PC-3 (cell line): ENCODE measurements at regions not wholly inside any gene's neighbourhood (a gene's known extent, or its start where the extent isn't known, plus 50 kb on each side); places are given as distances from the start of the nearest gene placed in this dataset.

Experiments used
- CTCF ChIP-seq: fragments of 300-600 bp; sonication (generic); conservative IDR thresholded peaks from 2 replicates; pipeline ENCODE4 v1.5.1; 2017; ENCODE audit warnings: antibody characterized with exemption, low read depth, mild to moderate bottlenecking, low read length
- EZH2 ChIP-seq: fragments of 300-600 bp; sonication (generic); IDR thresholded peaks from one replicate; pipeline ENCODE4 v1.6.1; 2017; ENCODE audit warnings: antibody characterized with exemption, mild to moderate bottlenecking, low read length; ENCODE audit not compliant: unreplicated experiment
- EZH2phosphoT487 ChIP-seq: fragments of 300-600 bp; sonication (generic); IDR thresholded peaks from 2 replicates; pipeline ENCODE4 v1.6.1; 2018; ENCODE audit warnings: mild to moderate bottlenecking, antibody characterized with exemption, low read length, borderline replicate concordance

GRCh38 chr3:72344236-72344635, 504.0 kb downstream of the SHQ1 start:
- TF ChIP-seq CTCF: no peak
- TF ChIP-seq EZH2: no peak
- TF ChIP-seq EZH2phosphoT487: no peak
